Testis (tissue), 2 donors: ENCODE measurements at regions not wholly inside any gene's neighbourhood (a gene's known extent, or its start where the extent isn't known, plus 50 kb on each side); places are given as distances from the start of the nearest gene placed in this dataset.

Experiments used
- DNase-seq: peaks from one replicate; pipeline ENCODE4 v3.0.0-alpha.2; 2019
- H3K27ac ChIP-seq, 2 donors: fragments of 200-600 bp; sonication (generic); one replicate each; pipeline ENCODE4 v1.5.1; 2019
- H3K27me3 ChIP-seq: fragments of 200-600 bp; sonication (generic); one replicate; pipeline ENCODE4 v1.5.1; 2019
- H3K36me3 ChIP-seq: fragments of 200-600 bp; sonication (generic); one replicate; pipeline ENCODE4 v1.5.1; 2017; ENCODE audit warnings: low read depth; ENCODE audit errors: missing control alignments
- H3K4me1 ChIP-seq: fragments of 200-600 bp; sonication (generic); one replicate; pipeline ENCODE4 v1.5.1; 2019
- H3K4me3 ChIP-seq, 2 donors: fragments of 200-600 bp; sonication (generic); one replicate each; pipeline ENCODE4 v1.5.1; 2017 to 2019
- H3K9me3 ChIP-seq: fragments of 200-600 bp; sonication (generic); one replicate; pipeline ENCODE4 v1.5.1; 2017
- CTCF ChIP-seq, 3 experiments: fragments of 450-650 bp in 2 of 3; fragments of 200-600 bp in 1 of 3; sonication (generic) in 1 of 3; IDR thresholded peaks; one replicate each; pipeline ENCODE4 v1.5.1; 2016 to 2019; ENCODE audit warnings: antibody characterized with exemption in 3 of 3, mild to moderate bottlenecking in 2 of 3, moderate library complexity in 1 of 3
- POLR2A ChIP-seq: fragments of 450-650 bp; IDR thresholded peaks from one replicate; pipeline ENCODE4 v1.6.1; 2017; ENCODE audit warnings: antibody characterized with exemption, mild to moderate bottlenecking, moderate library complexity
- WGBS, 2 donors: methylation state at CpG; one replicate each; pipeline ENCODE4 v1.1.5; 2018; 5-methylcytosine and 5-hydroxymethylcytosine counted together
- intact Hi-C: fragments of 100-400 bp; cut with DNase I; formaldehyde crosslinking; loops from one replicate; pipeline ENCODE4 v1.15.1; 2023; ENCODE audit warnings: low total_unique reads

DNA sequence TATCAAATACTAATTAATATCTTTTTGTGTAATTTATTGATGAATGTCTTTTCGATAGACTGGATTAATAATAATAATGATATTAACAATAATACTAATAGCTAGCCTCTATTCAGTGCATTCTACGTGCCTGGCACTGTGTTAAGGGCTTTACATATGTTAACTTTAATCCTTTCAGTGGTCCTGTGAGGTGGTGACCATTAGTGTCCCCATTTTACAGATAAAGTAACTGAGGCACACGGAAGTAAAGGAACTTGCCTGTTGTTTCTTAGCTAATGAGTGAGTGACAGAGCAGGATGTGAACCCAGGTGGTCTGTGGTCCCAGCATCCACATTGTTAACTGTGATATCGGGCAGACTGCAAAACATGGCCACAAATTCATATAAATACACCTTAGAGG is 335.7 kb upstream of the PROX1 start:
- no peaks in the 10 kb centered on the region for H3K36me3 ChIP-seq
- TF ChIP-seq POLR2A (no peak), CTCF (IDR thresholded peaks at IDR 0.05) (no peak)
- WGBS, 2 donors = 86 to 94% methylated on average over 4 of the region's 4 CpGs
- no peak overlapping the region for H3K27ac ChIP-seq
- intact Hi-C loops = no loop called here
- no peaks in the 10 kb centered on the region for H3K4me1 ChIP-seq
- no peaks in the 10 kb centered on the region for H3K9me3 ChIP-seq
- no peak overlapping the region for H3K4me3 ChIP-seq
- DNase-seq = no peak
- H3K27me3 ChIP-seq = no peaks in the 10 kb centered on the region

- H3K27ac ChIP-seq = no peak overlapping the region
- no peaks in the 10 kb centered on the region for H3K9me3 ChIP-seq
- no peak for DNase-seq
- intact Hi-C loops = no loop called here
- no peak overlapping the region for H3K4me3 ChIP-seq
- TF ChIP-seq POLR2A (no peak), CTCF (IDR thresholded peaks at IDR 0.05) (no peak)
- 78 to 83% methylated on average over 3 of the region's 3 CpGs for WGBS, 2 donors
- no peaks in the 10 kb centered on the region for H3K27me3 ChIP-seq
- H3K36me3 ChIP-seq = no peaks in the 10 kb centered on the region
- no peaks in the 10 kb centered on the region for H3K4me1 ChIP-seq
These were observed 331.7 kb upstream of the PROX1 start for GRCh38 chr1:213656039-213656438.

DNA sequence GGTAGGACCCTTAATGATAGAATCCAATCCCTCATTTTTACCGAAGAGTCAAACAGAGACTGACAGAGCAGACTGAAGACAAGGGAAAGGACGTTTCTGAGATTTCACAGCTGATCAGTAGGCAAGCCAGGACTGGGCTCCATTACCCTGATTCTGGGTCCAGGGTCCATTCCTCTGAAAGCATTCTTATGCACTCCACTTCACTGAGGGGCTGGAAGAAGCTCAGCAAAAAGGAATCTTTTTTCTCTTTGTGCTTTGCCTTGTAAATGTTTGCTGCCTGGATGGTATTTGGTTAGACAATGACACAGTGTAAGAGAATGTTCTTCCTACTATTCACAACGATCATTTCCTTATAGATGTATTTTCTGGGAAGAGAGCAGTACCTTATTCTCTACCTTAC is 331.3 kb upstream of the PROX1 start:
- TF ChIP-seq CTCF (IDR thresholded peaks at IDR 0.05) (no peak), POLR2A (no peak)
- H3K4me3 ChIP-seq = no peak overlapping the region
- H3K27me3 ChIP-seq = no peaks in the 10 kb centered on the region
- H3K36me3 ChIP-seq = no peaks in the 10 kb centered on the region
- no peak for DNase-seq
- intact Hi-C loops = no loop called here
- no peaks in the 10 kb centered on the region for H3K4me1 ChIP-seq
- no peaks in the 10 kb centered on the region for H3K9me3 ChIP-seq
- WGBS, 2 donors = 73 to 75% methylated on average over 3 of the region's 3 CpGs
- no peak overlapping the region for H3K27ac ChIP-seq

DNA sequence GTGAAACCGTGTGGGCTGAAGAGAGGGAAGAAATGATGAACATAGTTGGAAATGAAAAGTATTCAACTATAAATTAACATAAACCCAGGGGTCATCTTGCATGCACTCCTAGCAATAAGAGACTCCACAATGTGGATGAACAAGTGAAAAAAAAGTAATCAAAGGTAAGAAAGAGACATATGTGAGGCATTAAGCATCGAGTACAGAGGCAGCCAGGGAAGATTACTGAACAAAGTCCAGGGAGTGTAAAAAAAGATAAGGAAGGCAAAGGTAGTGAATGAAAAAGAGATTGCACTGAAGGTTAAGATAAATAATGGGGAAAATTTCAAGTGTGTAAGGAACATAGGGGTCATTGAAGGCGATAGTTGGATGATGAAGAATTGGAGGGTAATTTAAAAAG is 330.8 kb upstream of the PROX1 start:
- no peak for DNase-seq
- WGBS, 2 donors = 70 to 72% methylated on average over 3 of the region's 3 CpGs
- TF ChIP-seq CTCF (IDR thresholded peaks at IDR 0.05) = no peak
- TF ChIP-seq POLR2A = no peak
- Histone ChIP-seq H3K9me3 (no peaks in the 10 kb centered on the region), H3K4me3 (no peak overlapping the region), H3K36me3 (no peaks in the 10 kb centered on the region), H3K27me3 (no peaks in the 10 kb centered on the region), H3K4me1 (no peaks in the 10 kb centered on the region), H3K27ac (no peak overlapping the region)
- intact Hi-C loops = no loop called here

GRCh38 chr1:213657879-213658278 is 329.9 kb upstream of the PROX1 start:
- H3K4me3 ChIP-seq = no peak overlapping the region
- no peaks in the 10 kb centered on the region for H3K36me3 ChIP-seq
- no peaks in the 10 kb centered on the region for H3K4me1 ChIP-seq
- intact Hi-C loops = no loop called here
- no peaks in the 10 kb centered on the region for H3K27me3 ChIP-seq
- TF ChIP-seq POLR2A (no peak), CTCF (IDR thresholded peaks at IDR 0.05) (no peak)
- no peak overlapping the region for H3K27ac ChIP-seq
- DNase-seq = no peak
- 85 to 95% methylated on average over 2 of the region's 2 CpGs for WGBS, 2 donors
- H3K9me3 ChIP-seq = no peaks in the 10 kb centered on the region
